Skeletal muscle cell (primary cell): ENCODE measurements at regions not wholly inside any gene's neighbourhood (a gene's known extent, or its start where the extent isn't known, plus 50 kb on each side); places are given as distances from the start of the nearest gene placed in this dataset.
"Not testable (repeated sequence)": the region's sequence is repeated elsewhere in the genome, so short reads cannot be mapped to it uniquely, and the experiment has no call there.

Experiments used
- DNase-seq: peaks from one replicate; pipeline ENCODE4 v3.0.0-alpha.2; 2010; ENCODE audit warnings: low read depth
- H3K4me3 ChIP-seq: 2 replicates; pipeline ENCODE4 v1.5.1; 2011; ENCODE audit warnings: low read depth, mild to moderate bottlenecking, control low read depth, low read length, moderate library complexity

DNA sequence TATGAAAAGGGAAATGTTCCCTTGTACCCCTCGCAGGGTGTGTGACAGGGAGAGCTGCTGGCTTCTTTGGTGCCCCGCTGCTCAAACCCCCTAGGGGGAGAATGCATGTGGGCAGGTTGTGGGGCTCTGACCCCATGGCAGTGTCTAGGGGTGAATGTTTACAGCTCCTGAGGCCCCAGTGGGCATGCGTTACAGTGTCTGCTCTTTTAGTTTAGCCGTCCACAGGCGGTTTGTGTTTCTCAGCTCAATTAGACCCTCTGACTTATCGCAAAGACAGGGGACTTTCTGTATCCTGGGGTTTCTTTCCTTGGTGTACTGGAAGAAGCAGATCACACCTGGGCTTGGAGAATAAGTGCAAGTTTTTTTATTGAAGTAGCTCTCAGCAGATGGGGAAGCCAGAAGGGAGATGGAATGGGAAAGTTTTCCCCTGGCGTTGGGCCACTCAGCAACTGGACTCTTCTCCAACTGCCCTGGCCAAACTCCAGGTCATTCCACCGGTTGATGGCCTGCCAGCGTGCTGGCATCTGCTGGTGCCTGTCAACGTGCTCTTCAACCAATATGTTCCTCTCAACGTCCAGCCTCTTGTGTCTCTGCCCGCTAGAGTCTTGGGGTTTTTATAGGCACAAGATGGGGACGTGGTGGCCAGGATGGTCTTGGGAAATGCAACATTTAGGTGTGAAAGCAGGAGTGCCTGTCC is 720.9 kb downstream of the FSCB start:
- H3K4me3 ChIP-seq, result no peak overlapping the region
- no peak for DNase-seq

DNA sequence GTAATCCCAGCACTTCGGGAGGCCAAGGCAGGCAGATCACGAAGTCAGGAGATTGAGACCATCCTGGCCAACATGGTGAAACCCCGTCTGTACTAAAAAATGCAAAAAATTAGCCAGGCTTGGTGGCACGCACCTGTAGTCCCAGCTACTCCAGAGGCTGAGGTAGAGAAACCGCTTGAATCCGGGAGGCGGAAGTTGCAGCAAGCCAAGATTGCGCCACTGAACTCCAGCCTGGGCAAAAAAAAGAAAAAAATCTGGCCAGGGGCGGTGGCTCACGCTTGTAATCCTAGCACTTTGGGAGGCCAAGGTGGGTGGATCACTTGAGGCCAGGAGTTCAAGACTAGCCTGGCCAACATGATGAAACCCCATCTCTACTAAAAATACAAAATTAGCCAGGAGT is 722.7 kb downstream of the FSCB start:
- H3K4me3 ChIP-seq, DNase-seq: not testable (repeated sequence)

DNA sequence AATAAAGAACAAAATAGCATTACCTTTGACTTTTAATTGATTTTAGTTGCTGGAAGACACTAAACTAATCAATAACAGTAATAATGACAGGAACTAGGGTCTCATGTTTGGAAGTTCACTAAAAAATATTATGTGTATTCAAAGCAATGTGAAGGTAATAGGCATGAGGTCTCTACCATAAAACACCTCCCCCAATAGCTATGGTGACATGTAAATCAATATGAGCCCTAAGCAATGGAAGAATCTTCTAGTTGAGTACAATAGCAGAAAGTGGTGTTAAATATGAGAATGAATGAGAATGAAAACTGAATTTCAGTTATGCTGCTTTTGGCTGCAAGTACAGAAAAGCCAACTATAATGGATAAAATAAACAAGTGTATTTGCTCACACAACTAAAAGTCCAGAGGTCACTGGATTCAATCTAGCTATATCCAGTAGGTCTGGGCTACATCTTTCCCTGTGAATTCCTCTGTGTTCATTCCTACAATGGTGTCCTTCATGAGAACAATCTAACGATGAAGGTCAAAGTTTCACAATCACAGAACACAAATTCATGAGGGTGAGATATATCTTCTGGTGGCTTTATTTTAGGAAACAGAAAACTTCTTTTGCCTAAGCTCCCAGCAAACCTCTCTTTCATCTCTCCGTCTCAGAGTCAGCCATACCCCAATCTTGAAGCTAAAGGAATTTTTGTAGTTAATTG is 728.0 kb downstream of the FSCB start:
- no peak for DNase-seq
- H3K4me3 ChIP-seq, result no peak overlapping the region

DNA sequence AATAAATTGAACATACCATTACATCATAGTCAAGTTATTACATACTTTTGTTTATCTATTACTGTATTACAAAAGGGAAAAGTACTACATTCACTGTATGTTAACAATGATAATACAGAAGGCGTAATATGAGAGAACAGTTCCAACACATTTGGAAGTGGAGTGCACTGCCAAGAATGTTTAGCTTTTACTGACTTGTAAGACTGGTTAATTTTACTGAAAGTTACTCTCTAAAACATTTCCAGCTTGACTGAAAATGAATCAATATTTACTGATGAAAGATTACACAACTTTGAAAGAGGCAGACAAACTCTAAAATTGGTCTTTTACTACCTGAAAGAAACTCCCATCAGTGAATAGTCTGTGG is 728.5 kb downstream of the FSCB start:
- DNase-seq, result no peak
- H3K4me3 ChIP-seq, result no peak overlapping the region

DNA sequence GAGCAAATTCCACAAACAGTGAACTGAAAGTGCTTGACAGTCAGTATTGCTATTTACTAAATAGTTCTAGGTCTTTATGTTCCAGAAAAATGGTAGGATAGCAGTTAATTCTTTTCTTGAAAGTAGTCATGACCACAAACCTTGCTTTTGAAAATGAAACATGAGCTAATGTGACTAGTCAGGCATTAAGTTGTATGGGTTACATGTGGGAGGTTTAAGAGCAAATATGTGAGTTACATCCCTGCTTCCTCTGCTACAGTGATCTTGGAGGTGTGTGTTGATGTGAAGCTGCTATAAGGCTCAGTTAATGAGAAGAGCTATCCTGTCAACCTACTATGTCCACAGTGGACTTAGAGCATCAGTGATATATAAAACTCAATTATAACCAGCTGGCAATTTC is 741.6 kb downstream of the FSCB start:
- DNase-seq, result no peak
- no peak overlapping the region for H3K4me3 ChIP-seq

DNA sequence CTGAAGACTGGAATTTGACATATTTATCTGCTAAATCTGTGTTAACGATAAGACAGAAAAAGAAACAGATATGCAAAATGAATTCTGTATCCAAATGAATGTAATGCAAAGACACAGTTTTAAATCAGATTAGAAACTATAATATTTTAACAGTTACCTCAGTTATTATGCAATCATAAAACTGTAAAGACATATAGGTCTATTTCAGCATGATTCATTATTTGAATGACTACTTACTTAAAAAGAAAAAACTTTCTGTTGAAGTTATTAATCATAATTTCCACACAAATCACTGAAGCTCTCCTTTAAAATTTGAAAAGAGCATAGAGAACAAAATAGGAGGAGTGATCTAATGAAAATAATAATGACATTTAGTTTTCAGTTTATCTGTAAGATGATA is 742.6 kb downstream of the FSCB start:
- no peak overlapping the region for H3K4me3 ChIP-seq
- no peak for DNase-seq

DNA sequence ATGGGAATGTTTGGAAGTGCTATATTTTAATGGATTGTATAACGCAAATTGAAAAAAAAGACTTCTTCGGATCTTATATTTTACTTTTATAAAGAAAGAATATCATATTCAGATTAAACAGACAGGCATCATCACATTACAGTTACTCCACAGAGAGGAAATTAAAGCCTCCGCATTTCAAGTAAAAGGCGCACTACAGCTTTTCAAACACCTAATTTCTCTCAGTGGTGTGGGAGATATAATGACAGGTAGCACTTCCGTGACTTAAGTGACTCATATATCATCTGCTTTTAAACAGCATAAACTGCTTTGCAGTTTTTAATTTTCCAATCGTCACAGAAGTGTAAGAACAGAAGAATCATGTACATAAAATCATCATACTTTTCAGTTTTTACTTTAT is 751.4 kb downstream of the FSCB start:
- no peak for DNase-seq
- H3K4me3 ChIP-seq, result no peak overlapping the region

DNA sequence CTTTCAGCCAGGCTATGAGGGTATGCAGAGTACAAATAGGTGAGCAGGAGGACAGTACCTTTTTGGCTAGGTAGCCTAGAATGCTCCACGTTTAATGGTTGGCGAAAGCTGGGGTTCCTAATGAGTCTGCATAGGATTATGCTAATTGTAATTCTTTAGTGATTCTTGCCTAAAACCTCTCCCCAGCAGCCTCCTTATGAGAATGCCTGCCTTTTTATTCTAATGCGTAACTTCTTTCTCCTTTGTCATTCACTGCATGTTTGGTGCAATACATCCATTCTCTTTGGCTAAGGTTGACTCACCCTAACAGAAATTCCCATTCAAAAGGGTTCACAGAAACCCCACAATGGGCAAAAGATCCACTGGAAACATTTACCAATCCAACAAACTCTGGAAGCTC is 752.2 kb downstream of the FSCB start:
- H3K4me3 ChIP-seq, result no peak overlapping the region
- DNase-seq, result no peak

DNA sequence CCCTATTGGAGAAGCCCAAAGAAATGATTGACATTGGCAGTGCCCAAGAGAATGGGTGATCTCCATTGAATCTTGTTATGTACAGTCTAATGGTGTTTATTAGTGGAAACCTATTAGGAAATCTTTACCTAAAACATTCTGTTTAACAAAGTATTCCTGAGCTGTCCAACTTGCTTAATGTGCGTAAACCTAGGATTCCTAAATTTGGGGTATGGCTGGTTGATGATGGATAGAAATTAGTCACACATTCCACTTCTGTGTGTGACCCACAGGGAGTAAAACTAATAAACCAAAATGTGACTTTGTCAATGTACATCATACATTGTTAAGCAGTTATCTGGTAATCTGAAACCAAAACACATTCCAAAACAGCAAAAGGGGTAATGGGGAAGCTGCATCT is 761.3 kb downstream of the FSCB start:
- no peak for DNase-seq

DNA sequence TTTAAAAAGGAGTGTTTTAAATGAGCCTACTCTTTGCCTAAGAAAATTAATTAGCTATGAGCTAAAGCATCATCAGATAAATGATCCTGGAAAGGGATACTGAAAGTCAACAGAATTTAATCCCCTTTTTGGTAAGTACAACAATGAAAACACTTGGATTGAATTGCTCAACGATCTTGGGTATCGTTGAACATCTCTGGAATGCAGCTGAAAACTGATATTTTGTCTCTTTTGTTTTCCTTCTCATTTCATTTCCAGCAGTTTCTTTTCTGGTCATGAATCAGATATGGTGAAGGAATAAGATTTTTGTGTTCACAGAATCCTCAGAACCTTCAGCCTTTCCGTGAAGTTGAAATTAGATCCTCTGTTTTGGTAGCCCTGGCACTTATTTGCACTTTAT is 771.2 kb downstream of the FSCB start:
- peak; percentile 9 for DNase-seq
- no peak overlapping the region for H3K4me3 ChIP-seq

More for the DNA sequence above, 761.3 kb downstream of the FSCB start:
- H3K4me3 ChIP-seq, result no peak overlapping the region

DNA sequence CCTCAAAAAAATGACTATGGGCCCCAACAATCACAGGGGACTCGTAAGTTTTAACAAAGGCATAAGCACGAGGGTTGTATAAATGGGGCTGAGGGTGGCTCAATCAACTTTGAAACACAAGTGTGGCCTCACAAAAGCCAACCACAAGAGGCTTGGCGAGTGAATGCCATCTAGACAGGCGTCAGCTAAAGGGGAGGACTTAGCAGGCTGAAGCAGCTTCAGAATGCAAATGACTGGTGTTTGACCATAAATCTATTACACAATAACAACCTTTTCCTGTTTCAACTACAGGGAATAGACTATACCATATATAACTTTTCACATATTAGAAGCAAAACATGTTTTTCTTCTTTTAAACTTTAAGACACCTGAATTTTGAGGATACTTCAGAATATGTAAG is 777.9 kb downstream of the FSCB start:
- H3K4me3 ChIP-seq, result no peak overlapping the region
- DNase-seq, result no peak

DNA sequence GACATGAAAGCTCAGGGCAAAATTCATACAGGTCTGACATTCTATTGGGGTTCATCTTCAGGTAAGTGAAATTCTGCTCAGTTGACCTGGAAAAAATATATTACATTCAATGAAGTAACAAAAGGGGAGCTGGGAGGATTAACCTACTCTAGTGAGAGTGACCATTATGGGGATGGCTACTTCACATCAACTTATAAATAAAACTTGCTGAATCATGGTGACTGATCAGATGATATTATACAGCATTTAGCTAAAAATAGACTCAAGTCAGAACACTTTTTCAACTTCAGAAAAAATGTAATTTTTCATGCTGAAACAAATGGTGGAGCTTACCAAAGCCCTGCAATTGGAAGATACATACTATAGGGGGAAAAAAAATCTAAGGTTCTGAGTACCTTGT is 800.2 kb downstream of the FSCB start:
- peak; percentile 32 for DNase-seq
- no peak overlapping the region for H3K4me3 ChIP-seq

DNA sequence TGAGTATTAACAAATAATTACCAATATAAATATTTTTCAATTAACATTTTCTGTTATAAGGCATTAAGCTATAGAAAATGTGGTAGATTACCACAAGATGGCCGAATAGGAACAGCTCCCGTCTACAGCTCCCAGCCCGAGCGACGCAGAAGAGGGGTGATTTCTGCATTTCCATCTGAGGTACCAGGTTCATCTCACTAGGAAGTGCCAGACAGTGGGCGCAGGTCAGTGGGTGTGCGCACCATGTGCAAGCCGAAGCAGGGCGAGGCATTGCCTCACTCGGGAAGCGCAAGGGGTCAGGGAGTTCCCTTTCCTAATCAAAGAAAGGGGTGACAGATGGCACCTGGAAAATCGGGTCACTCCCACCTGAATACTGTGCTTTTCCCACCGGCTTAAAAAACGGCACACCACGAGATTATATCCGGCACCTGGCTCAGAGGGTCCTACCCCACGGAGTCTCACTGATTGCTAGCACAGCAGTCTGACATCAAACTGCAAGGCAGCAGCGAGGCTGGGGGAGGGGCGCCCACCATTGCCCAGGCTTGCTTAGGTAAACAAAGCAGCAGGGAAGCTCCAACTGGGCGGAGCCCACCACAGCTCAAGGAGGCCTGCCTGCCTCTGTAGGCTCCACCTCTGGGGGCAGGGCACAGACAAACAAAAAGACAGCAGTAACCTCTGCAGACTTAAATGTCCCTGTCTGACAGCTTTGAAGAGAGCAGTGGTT is 808.4 kb downstream of the FSCB start:
- DNase-seq, H3K4me3 ChIP-seq: not testable (repeated sequence)

DNA sequence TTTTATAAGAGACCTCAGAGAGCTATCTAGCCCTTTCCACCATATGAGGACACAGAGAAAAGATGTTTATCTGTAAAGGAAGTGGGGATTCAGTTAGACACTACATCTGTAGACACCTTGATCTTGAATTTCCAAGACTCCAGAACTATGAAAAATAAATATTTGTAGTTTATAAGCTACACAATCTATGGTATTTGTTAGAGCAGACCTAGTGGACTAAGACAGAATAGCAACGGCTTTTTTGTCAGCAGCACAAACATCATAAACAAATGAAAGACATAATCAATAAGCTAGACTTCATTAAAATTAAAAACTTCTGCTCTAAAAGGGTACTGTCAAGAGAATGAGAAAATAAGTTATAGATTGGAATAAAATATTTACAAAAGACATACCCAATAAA is 810.1 kb downstream of the FSCB start:
- DNase-seq, result no peak
- H3K4me3 ChIP-seq, result no peak overlapping the region

DNA sequence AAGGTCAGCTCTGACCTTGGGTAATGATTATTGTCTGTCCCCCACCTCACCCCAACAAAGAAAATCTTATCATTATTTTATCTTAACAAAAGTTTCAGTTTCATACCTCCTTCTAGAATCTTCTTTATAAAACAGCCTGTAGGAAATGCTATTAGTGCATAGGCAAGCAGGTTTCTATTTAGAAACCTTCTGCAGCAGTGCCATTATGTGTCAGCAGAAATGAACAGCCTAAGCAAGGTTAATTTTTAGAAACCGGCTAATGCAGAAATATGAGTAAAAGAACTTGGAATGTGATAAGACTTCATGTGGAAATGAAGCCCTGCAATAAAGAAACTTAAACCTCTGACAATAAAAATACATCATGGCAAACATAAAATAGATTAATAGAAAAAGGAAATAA is 814.4 kb downstream of the FSCB start:
- no peak overlapping the region for H3K4me3 ChIP-seq
- no peak for DNase-seq

DNA sequence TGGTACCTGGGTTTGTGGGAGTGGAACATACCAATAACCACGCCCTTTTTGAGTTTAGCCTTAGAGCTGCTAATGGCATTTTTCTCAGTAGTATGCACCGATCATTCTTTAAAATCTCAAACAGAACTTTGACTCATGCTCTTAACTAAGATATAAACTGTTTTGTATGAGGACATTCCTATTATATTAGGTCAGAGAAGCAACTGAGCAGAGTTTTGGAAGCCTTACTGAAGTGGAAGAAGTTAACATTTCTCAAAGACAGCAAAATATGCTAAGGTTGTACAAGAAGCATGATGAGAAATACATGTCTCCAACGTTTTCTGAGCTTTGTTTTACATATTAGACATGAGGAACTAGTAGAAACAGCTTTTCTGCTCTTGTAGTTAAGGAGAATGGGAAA is 819.2 kb downstream of the FSCB start:
- H3K4me3 ChIP-seq, result no peak overlapping the region
- DNase-seq, result peak; percentile 40

DNA sequence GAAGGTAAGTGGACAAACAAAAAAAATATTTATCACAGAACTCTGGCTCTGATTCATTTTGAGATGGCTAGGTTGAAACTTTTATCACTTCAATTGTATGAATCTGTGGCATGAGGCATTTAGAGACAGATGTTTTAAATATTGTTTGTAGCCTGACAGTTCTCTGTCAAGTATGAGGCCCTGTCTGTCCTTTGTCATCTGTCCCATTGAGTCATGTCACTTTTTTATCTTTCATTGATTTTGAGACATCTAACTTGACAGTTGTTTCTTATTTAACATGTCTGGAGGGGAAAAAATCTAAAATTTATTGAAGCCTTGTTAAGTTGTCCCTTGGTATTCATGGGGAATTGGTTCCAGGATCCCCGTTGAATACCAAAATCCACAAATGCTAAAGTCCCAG is 829.5 kb downstream of the FSCB start:
- H3K4me3 ChIP-seq, result no peak overlapping the region
- DNase-seq, result no peak

DNA sequence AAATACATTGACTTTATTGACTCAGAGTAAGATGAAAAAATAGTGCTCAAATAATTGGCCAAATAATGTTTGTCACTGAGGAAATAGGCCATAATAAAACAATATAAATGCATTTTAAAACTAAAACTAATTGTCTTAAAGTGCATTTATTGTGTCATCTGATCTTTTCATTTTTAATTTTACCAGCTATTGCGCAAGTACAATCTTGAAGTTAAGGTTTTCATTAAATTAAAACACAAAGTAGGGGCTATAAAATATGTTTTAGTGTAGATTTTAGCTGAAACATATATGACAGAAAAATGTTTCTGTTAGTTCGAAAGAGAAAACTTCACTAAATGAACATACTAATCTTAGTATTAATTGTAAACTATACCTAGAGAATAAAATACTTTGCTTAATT is 832.8 kb downstream of the FSCB start:
- no peak for DNase-seq
- no peak overlapping the region for H3K4me3 ChIP-seq

DNA sequence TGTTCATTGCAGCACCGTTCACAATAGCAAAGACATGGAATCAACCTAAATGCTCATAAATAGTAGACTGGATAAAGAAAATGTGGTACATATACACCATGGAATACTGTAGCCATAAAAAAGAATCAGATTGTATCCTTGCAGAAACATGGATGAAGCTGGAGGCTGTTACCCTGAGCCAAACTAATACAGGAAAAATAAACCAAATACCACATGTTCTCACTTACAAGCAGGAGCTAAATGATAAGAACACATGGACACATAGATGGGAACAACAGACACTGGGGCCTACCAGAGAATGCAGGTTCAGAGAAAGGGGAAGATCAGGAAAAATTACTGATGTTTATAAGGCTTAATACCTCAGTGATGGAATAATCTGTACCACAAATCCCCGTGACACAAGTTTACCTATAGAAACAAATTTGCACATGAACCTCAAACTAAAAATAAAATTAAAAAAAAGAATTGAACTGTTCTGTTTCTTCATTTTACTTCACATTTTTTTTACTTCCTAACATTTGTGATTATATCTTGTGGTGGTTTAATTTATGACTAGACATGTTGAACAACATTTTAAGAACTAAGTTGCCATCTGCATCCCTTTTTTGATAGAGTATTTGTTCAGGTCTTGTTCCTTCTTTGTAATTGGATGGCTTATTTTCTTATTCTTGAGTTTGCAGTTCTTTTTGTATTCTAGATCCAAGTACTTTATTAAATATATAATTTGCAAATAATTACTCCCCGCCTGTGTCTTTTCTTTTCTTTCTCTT is 835.2 kb downstream of the FSCB start:
- H3K4me3 ChIP-seq, result no peak overlapping the region
- no peak for DNase-seq

DNA sequence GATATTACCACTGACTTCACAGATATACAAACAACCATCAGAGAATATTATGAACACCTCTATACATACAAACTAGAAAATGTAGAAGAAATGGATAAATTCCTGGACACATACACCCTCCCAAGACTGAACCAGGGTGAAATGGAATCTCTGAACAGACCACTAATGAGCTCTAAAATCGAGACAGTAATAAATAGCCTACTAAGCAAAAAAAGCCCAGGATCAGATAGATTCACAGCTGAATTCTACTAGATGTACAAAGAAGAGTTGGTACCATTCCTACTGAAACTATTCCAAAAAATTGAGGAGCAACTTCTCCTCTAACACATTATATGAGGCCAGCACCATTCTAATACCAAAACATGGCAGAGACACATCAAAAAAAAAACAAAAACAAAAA is 837.7 kb downstream of the FSCB start:
- no peak for DNase-seq
- H3K4me3 ChIP-seq, result no peak overlapping the region
